Body of pancreas (tissue), 4 donors: ENCODE measurements at regions not wholly inside any gene's neighbourhood (a gene's known extent, or its start where the extent isn't known, plus 50 kb on each side); places are given as distances from the start of the nearest gene placed in this dataset.

ENCODE experiments used
- ATAC-seq: fragments of 150-250 bp; one replicate; pipeline ENCODE4 v1.9.1; 2016
- DNase-seq, 4 donors: peaks; one replicate each; pipeline ENCODE4 v3.0.0-alpha.2; 2019
- H3K27ac ChIP-seq, 4 donors: fragments of 200-600 bp; sonication (generic); 1 replicate in 3 of 4; 2 replicates in 1 of 4; pipeline versions ENCODE4 v1.5.1 to v1.6.1; 2016 to 2019; ENCODE audit warnings: mild to moderate bottlenecking in 1 of 4, mixed read lengths in 1 of 4, moderate library complexity in 1 of 4
- H3K27me3 ChIP-seq, 2 donors: fragments of 200-600 bp; sonication (generic); one replicate each; pipeline ENCODE4 v1.6.0; 2016; ENCODE audit warnings: mild to moderate bottlenecking in 1 of 2
- H3K36me3 ChIP-seq, 2 donors: fragments of 200-600 bp; sonication (generic); replicated peaks in 1 of 2; 2 replicates each; pipeline ENCODE4 v1.5.1; 2016; ENCODE audit warnings: low read depth in 2 of 2; ENCODE audit not compliant: insufficient read depth in 1 of 2
- H3K4me1 ChIP-seq: fragments of 200-600 bp; sonication (generic); one replicate; pipeline ENCODE4 v1.6.0; 2016
- H3K4me3 ChIP-seq, 2 donors: fragments of 200-600 bp; sonication (generic); 1 replicate in 1 of 2; 2 replicates in 1 of 2; pipeline ENCODE4 v1.5.1; 2016 to 2019
- H3K9me3 ChIP-seq, 3 donors: fragments of 200-600 bp; sonication (generic); 1 replicate in 2 of 3; 2 replicates in 1 of 3; pipeline ENCODE4 v1.5.1; 2016
- CTCF ChIP-seq, 7 experiments: fragments of 450-650 bp in 4 of 7; fragments of 200-600 bp in 3 of 7; sonication (generic) in 3 of 7; IDR thresholded peaks; one replicate each; pipeline ENCODE4 v1.5.1; 2016 to 2019; ENCODE audit warnings: antibody characterized with exemption in 7 of 7
- POLR2A ChIP-seq, 3 donors: fragments of 450-650 bp; IDR thresholded peaks; one replicate each; pipeline ENCODE4 v1.6.1; 2016; ENCODE audit warnings: antibody characterized with exemption in 3 of 3, mild to moderate bottlenecking in 2 of 3
- WGBS, 2 donors: methylation state at CpG; one replicate each; pipeline ENCODE4 v1.1.5; 2017; 5-methylcytosine and 5-hydroxymethylcytosine counted together
- intact Hi-C: fragments of 100-400 bp; cut with DNase I; formaldehyde crosslinking; loops from one replicate; pipeline ENCODE4 v1.15.1; 2023

DNA sequence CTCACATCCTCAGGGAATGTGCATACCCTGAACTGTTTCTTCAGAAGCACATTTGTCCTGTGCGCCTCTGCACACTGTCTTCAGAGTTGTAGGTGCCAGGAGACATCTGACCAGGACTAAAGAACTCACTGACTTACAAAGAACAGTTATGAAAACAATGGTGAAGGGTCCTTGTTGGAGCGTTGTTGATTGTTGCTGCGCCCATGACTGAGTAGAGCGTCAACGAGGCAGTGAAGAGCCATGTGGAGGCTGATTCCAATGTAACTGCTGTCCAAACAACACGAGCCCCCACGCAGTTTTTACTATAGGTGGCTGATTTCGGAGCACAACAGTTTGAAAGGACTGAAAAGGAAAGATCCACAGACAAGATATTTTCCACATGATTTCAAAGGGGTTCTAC, 380.3 kb downstream of the CDH26 start:
- TF ChIP-seq POLR2A (IDR thresholded peaks at IDR 0.05): no peak
- TF ChIP-seq CTCF (IDR thresholded peaks at IDR 0.05): no peak
- WGBS, 2 donors: 71 to 74% methylated on average over 8 of the region's 8 CpGs
- Histone ChIP-seq H3K9me3 (no peaks in the 10 kb centered on the region), H3K4me1 (no peaks in the 10 kb centered on the region), H3K4me3 (no peak overlapping the region), H3K27me3 (no peaks in the 10 kb centered on the region), H3K27ac (no peak overlapping the region), H3K36me3 (no peaks in the 10 kb centered on the region)
- intact Hi-C loops: no loop called here
- DNase-seq: no peak
- ATAC-seq: no peak

DNA sequence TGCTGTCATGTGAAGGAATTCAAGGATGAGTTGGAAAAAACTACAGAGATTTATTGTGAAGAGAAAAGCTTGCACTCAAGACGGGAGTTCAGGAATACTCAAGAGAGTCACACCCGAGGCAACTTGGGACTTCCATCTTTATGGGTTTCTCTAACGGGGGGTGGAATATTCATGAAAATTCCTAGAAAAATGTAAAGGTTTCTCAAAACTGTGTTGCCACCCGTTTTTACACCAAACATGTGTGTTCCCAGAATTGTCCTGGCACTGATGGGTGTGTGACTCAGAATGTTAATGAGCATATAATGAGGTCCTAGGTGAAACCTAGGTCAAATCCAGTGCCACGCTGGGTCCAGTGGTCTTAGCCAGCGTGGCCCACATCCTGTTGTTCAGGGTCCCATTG, 381.5 kb downstream of the CDH26 start:
- H3K27ac ChIP-seq: no peak overlapping the region
- no peak overlapping the region for H3K4me3 ChIP-seq
- no peak for DNase-seq
- intact Hi-C loops: no loop called here
- no peaks in the 10 kb centered on the region for H3K9me3 ChIP-seq
- no peak for ATAC-seq
- no peak for TF ChIP-seq CTCF (IDR thresholded peaks at IDR 0.05)
- no peak for TF ChIP-seq POLR2A (IDR thresholded peaks at IDR 0.05)
- no peaks in the 10 kb centered on the region for H3K27me3 ChIP-seq
- no peaks in the 10 kb centered on the region for H3K4me1 ChIP-seq
- no peaks in the 10 kb centered on the region for H3K36me3 ChIP-seq
- 67 to 70% methylated on average over 6 of the region's 6 CpGs for WGBS, 2 donors

DNA sequence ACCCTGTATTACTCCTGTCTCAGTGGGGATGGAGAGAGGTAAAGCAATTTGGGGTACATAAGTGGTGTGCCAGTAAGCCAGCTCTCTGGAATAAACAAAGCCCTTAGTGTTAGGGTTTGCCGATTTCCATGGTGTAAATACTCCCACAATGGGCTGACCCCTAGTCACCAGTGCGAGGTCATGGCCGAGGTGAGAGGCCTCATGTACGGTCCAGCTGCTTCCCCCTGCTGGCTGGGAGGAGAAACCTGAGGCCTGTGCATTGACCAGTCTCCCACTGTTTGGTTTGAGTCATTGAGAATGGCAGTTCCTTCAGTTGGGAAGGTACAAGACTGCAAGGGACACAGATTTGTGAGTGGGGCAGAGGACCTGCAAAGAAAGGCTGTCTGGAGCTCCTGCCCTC, 382.0 kb downstream of the CDH26 start:
- no peaks in the 10 kb centered on the region for H3K27me3 ChIP-seq
- H3K9me3 ChIP-seq: no peaks in the 10 kb centered on the region
- no peaks in the 10 kb centered on the region for H3K36me3 ChIP-seq
- no peaks in the 10 kb centered on the region for H3K4me1 ChIP-seq
- DNase-seq: no peak
- intact Hi-C loops: no loop called here
- WGBS, 2 donors: 68 to 100% methylated on average over 1 to 4 of the region's 4 CpGs
- no peak overlapping the region for H3K4me3 ChIP-seq
- TF ChIP-seq POLR2A (IDR thresholded peaks at IDR 0.05) (no peak), CTCF (IDR thresholded peaks at IDR 0.05) (no peak)
- ATAC-seq: no peak
- no peak overlapping the region for H3K27ac ChIP-seq

DNA sequence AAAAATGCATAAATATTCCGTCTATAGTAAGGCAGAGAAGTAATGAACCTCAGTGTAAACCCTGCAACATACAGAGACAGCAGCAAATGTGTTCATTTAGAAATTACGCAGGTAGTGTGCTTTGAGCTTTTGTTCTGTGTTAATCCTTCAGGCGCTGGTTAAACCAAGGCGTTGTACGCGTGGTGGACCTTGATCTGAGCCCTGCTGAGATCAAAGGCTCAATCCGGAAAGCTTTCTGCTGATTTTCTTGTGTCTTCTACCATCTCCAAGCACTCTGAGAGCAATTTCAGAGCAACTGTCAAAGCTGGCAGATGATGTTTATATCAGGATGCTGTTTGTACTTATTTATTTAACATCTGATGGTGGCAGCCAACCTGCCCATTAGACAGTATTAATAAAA, 382.8 kb downstream of the CDH26 start:
- DNase-seq: no peak
- Histone ChIP-seq H3K27me3 (no peaks in the 10 kb centered on the region), H3K4me1 (no peaks in the 10 kb centered on the region), H3K9me3 (no peaks in the 10 kb centered on the region), H3K4me3 (no peak overlapping the region), H3K27ac (no peak overlapping the region), H3K36me3 (no peaks in the 10 kb centered on the region)
- ATAC-seq: no peak
- intact Hi-C loops: no loop called here
- 60 to 71% methylated on average over 7 of the region's 7 CpGs for WGBS, 2 donors
- no peak for TF ChIP-seq POLR2A (IDR thresholded peaks at IDR 0.05)
- no peak for TF ChIP-seq CTCF (IDR thresholded peaks at IDR 0.05)

GRCh38 chr20:60345106-60345505, 386.9 kb downstream of the CDH26 start:
- H3K27me3 ChIP-seq: no peaks in the 10 kb centered on the region
- ATAC-seq (no peak), DNase-seq (no peak)
- no peaks in the 10 kb centered on the region for H3K4me1 ChIP-seq
- no peak overlapping the region for H3K4me3 ChIP-seq
- no peaks in the 10 kb centered on the region for H3K9me3 ChIP-seq
- H3K27ac ChIP-seq: no peak overlapping the region
- TF ChIP-seq CTCF (IDR thresholded peaks at IDR 0.05): no peak
- TF ChIP-seq POLR2A (IDR thresholded peaks at IDR 0.05): no peak
- intact Hi-C loops: no loop called here
- WGBS, 2 donors: 59 to 66% methylated on average over 5 of the region's 5 CpGs
- H3K36me3 ChIP-seq: no peaks in the 10 kb centered on the region
